ENCODE measurements at regions not wholly inside any gene's neighbourhood (a gene's known extent, or its start where the extent isn't known, plus 50 kb on each side); places are given as distances from the start of the nearest gene placed in this dataset.
A peak's percentile ranks its signal among the peaks of the same experiment; 100 is the strongest.

- H3K4me3 ChIP-seq (ENCODE audit: low read length) = no peak overlapping the region
- DNase-seq (ENCODE audit: low read depth) = peak; percentile 68
- TF ChIP-seq CTCF (conservative IDR thresholded peaks at IDR 0.05; ENCODE audit: low read length) = peak; percentile 26
Observed at GRCh38 chr14:38405851-38406635, 150.2 kb upstream of the CLEC14A start.

- TF ChIP-seq CTCF (conservative IDR thresholded peaks at IDR 0.05; ENCODE audit: low read length) = no peak
- no peak overlapping the region for H3K4me3 ChIP-seq (ENCODE audit: low read length)
- peak; percentile 68 for DNase-seq (ENCODE audit: low read depth)
Observed at GRCh38 chr14:38404616-38405015, 148.7 kb upstream of the CLEC14A start.

- no peak overlapping the region for H3K4me3 ChIP-seq (ENCODE audit: low read length)
- peak; percentile 95 for DNase-seq (ENCODE audit: low read depth)
- TF ChIP-seq CTCF (conservative IDR thresholded peaks at IDR 0.05; ENCODE audit: low read length) = no peak
Observed at GRCh38 chr14:38404100-38404541, 148.2 kb upstream of the CLEC14A start.

GRCh38 chr14:38400751-38401150 is 144.9 kb upstream of the CLEC14A start:
- DNase-seq (ENCODE audit: low read depth) = no peak
- TF ChIP-seq CTCF (conservative IDR thresholded peaks at IDR 0.05; ENCODE audit: low read length) = no peak
- H3K4me3 ChIP-seq (ENCODE audit: low read length) = no peak overlapping the region

- TF ChIP-seq CTCF (conservative IDR thresholded peaks at IDR 0.05; ENCODE audit: low read length) = no peak
Observed at GRCh38 chr14:38399652-38400051, 143.8 kb upstream of the CLEC14A start.

GRCh38 chr14:38394767-38395166 is 138.9 kb upstream of the CLEC14A start:
- no peak overlapping the region for H3K4me3 ChIP-seq (ENCODE audit: low read length)
- no peak for DNase-seq (ENCODE audit: low read depth)
- TF ChIP-seq CTCF (conservative IDR thresholded peaks at IDR 0.05; ENCODE audit: low read length) = no peak

More at GRCh38 chr14:38399652-38400051, 143.8 kb upstream of the CLEC14A start:
- H3K4me3 ChIP-seq (ENCODE audit: low read length) = no peak overlapping the region
- no peak for DNase-seq (ENCODE audit: low read depth)

- TF ChIP-seq CTCF (conservative IDR thresholded peaks at IDR 0.05; ENCODE audit: low read length) = no peak
- DNase-seq (ENCODE audit: low read depth) = no peak
- no peak overlapping the region for H3K4me3 ChIP-seq (ENCODE audit: low read length)
Observed at GRCh38 chr14:38394064-38394463, 138.2 kb upstream of the CLEC14A start.
